Lung (tissue), 11 donors: ENCODE measurements at regions not wholly inside any gene's neighbourhood (a gene's known extent, or its start where the extent isn't known, plus 50 kb on each side); places are given as distances from the start of the nearest gene placed in this dataset.

Source experiments
- ATAC-seq: fragments of 200-7000 bp; cut with Tn5 transposase; one replicate; pipeline ENCODE4 v1.9.1; 2020; ENCODE audit warnings: moderate number of reproducible peaks; ENCODE audit not compliant: insufficient read depth, low FRiP score
- DNase-seq, 3 donors: peaks; one replicate each; pipeline ENCODE4 v3.0.0-alpha.2; 2013 to 2017
- H3K27ac ChIP-seq, 2 donors: one replicate each; pipeline ENCODE4 v1.5.1; 2013; ENCODE audit warnings: mild to moderate bottlenecking in 2 of 2, moderate library complexity in 2 of 2, control low read depth in 1 of 2, inconsistent platforms in 1 of 2, low read depth in 1 of 2, low read length in 1 of 2
- H3K27me3 ChIP-seq, 3 donors: one replicate each; pipeline ENCODE4 v1.5.1; 2013; ENCODE audit warnings: low read length in 2 of 3; ENCODE audit not compliant: control insufficient read depth in 3 of 3, insufficient read depth in 3 of 3
- H3K36me3 ChIP-seq, 4 donors: one replicate each; pipeline ENCODE4 v1.5.1; 2013; ENCODE audit warnings: low read length in 4 of 4, mild to moderate bottlenecking in 1 of 4, moderate library complexity in 1 of 4; ENCODE audit not compliant: control insufficient read depth in 4 of 4, insufficient read depth in 4 of 4
- H3K4me1 ChIP-seq, 5 donors: one replicate each; pipeline ENCODE4 v1.5.1; 2013; ENCODE audit warnings: low read length in 5 of 5, mild to moderate bottlenecking in 2 of 5, moderate library complexity in 1 of 5; ENCODE audit not compliant: control insufficient read depth in 5 of 5, insufficient read depth in 5 of 5
- H3K4me3 ChIP-seq: one replicate; pipeline ENCODE4 v1.5.1; 2013; ENCODE audit warnings: mild to moderate bottlenecking, control low read depth, moderate library complexity
- H3K9ac ChIP-seq, 2 donors: one replicate each; pipeline ENCODE4 v1.5.1; 2013; ENCODE audit warnings: low read length in 2 of 2, control low read depth in 1 of 2; ENCODE audit not compliant: insufficient read depth in 1 of 2
- H3K9me3 ChIP-seq, 4 donors: one replicate each; pipeline ENCODE4 v1.5.1; 2013; ENCODE audit warnings: low read length in 3 of 4, mild to moderate bottlenecking in 1 of 4, moderate library complexity in 1 of 4; ENCODE audit not compliant: control insufficient read depth in 4 of 4, insufficient read depth in 3 of 4
- CTCF ChIP-seq: IDR thresholded peaks from 2 replicates; pipeline ENCODE4 v1.5.1; 2012; ENCODE audit warnings: mild to moderate bottlenecking; ENCODE audit errors: control extremely low read depth, extremely low read depth
- WGBS, 2 donors: extraction: QIAGEN DNeasy Blood & Tissue Kit; methylation state at CpG; one replicate each; pipeline ENCODE4 v1.1.7; 2013; 5-methylcytosine and 5-hydroxymethylcytosine counted together
- donor health status: control.
- donor health status: control.
- donor health status: Bipolar disorder and iron deficiency.
- donor health status: healthy.
- donor health status: DM: yes; HTN: yes; CAD: no.

DNA sequence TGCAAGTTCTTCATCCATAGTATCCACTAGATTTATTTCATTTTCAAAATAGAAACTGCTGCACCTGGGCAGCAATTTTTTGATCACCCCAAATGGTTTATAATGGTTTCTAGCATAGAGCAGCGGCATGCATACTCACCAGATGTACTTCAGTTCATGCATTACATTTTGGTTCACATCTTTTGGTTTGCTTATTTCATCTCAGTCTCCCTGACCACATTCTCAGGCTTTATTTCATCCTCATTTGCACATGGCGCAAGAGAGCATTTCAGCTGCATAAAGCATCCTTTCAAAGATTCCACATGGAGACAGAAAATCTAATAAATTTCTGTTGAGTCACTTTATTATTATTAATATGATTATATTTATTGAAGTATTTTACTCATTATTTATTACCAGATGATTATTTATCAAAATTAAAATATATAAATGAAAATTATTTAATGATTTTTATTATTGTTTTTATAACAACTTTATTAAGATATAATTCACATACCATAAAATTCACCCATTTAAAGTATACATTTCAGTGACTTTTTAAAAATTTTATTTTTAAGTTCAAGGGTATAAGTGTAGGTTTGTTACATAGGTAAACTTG, 284.6 kb downstream of the TXNL1 start:
- H3K4me1 ChIP-seq: no peaks in the 10 kb centered on the region
- DNase-seq (no peak), ATAC-seq (no peak)
- 97 to 98% methylated on average over 2 of the region's 2 CpGs for WGBS, 2 donors
- no peak for TF ChIP-seq CTCF
- H3K27ac ChIP-seq: no peak overlapping the region
- H3K27me3 ChIP-seq: no peaks in the 10 kb centered on the region
- H3K36me3 ChIP-seq: no peaks in the 10 kb centered on the region
- H3K4me3 ChIP-seq: no peak overlapping the region
- H3K9me3 ChIP-seq: no peaks in the 10 kb centered on the region
- no peak overlapping the region for H3K9ac ChIP-seq

GRCh38 chr18:56351911-56352500, 286.4 kb downstream of the TXNL1 start:
- H3K4me1 ChIP-seq: no peaks in the 10 kb centered on the region
- no peak for TF ChIP-seq CTCF
- no peak overlapping the region for H3K27ac ChIP-seq
- DNase-seq (no peak), ATAC-seq (no peak)
- H3K9ac ChIP-seq: no peak overlapping the region
- H3K36me3 ChIP-seq: no peaks in the 10 kb centered on the region
- 83 to 84% methylated on average over 6 of the region's 6 CpGs for WGBS, 2 donors
- H3K9me3 ChIP-seq: no peaks in the 10 kb centered on the region
- no peaks in the 10 kb centered on the region for H3K27me3 ChIP-seq
- H3K4me3 ChIP-seq: no peak overlapping the region

- Histone ChIP-seq H3K4me1 (peaks cover 0 to 16% (median 0%) of the 10 kb centered on the region in 5 donors), H3K27me3 (no peaks in the 10 kb centered on the region), H3K36me3 (no peaks in the 10 kb centered on the region), H3K27ac (no peak overlapping the region), H3K9ac (no peak overlapping the region), H3K9me3 (no peaks in the 10 kb centered on the region), H3K4me3 (no peak overlapping the region)
- no peak for ATAC-seq
- WGBS, 2 donors: 70 to 76% methylated on average over 4 of the region's 4 CpGs
- no peak for DNase-seq
- no peak for TF ChIP-seq CTCF
These were observed 300.9 kb downstream of the TXNL1 start for GRCh38 chr18:56337507-56337906.

DNA sequence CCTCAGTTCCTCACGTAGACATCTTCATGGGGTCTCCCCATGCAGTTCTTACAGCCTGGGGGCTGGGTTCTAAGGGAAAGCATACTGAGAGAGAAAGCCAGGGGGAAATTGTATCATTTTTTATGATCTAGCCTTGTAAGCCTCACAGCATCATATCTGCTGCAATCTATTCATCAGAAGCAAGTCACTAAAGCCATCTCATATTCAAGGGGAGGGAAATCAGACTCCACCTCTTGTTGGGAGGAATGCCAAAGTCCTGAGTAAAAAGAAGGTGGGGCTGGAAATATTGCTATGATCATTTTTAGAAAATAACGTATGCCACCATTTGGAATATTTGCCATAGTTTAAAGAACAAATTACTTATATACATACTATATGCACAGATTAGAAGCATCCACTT, 304.6 kb downstream of the TXNL1 start:
- 79 to 91% methylated on average over 2 of the region's 2 CpGs for WGBS, 2 donors
- no peak overlapping the region for H3K27ac ChIP-seq
- no peak overlapping the region for H3K4me3 ChIP-seq
- H3K27me3 ChIP-seq: no peaks in the 10 kb centered on the region
- no peak overlapping the region for H3K9ac ChIP-seq
- no peaks in the 10 kb centered on the region for H3K36me3 ChIP-seq
- ATAC-seq (no peak), DNase-seq (no peak)
- peaks cover 0 to 23% (median 0%) of the 10 kb centered on the region in 5 donors for H3K4me1 ChIP-seq
- H3K9me3 ChIP-seq: no peaks in the 10 kb centered on the region
- no peak for TF ChIP-seq CTCF
